ENCODE measurements at regions not wholly inside any gene's neighbourhood (a gene's known extent, or its start where the extent isn't known, plus 50 kb on each side); places are given as distances from the start of the nearest gene placed in this dataset.

DNA sequence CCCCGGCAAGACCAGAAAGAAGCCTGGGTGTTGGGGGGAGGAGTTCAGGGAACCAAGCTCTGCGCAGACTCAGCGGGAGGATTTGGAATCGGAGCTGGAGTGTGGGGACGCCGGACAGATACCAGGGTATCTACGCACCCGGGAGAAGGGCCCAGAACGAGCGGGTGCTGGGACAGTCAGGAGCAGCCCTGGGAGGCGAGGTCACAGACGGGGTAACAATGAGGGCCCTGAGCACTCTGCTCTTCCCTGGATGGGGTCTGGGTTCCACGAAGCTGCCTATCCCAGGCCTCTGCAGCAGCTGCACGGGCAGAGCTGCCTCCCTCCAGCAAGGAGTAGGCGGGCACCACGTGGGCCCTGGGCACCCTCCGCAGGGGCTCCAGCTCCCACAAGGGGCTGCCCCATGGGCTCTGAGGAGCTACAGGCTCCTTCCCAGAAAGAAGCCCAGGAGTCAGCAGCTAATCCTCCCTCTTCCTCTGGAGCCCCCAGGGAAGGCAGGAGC is 197.2 kb downstream of the BRD1 start:
- Histone ChIP-seq H3K4ac (ENCODE audit: low read depth, low read length) (no peak overlapping the region), H2BK15ac (ENCODE audit: low read depth, low read length) (no peak overlapping the region), H2BK120ac (ENCODE audit: low read depth, low read length) (no peak overlapping the region), H3K23ac (ENCODE audit: low read depth, low read length) (no peak overlapping the region), H3K18ac (ENCODE audit: low read depth, low read length) (no peak overlapping the region), H3K9me1 (ENCODE audit: insufficient read depth, low read length) (no peaks in the 10 kb centered on the region), H4K8ac (ENCODE audit: low read depth in 2 of 2, low read length in 2 of 2) (no peak overlapping the region), H3K27me3 (ENCODE audit: control insufficient read depth, insufficient read depth, low read length) (no peaks in the 10 kb centered on the region), H3K4me2 (ENCODE audit: low read depth, low read length) (no peak overlapping the region), H2AFZ (replicated peaks; ENCODE audit: low read length, poor library complexity) (no peak overlapping the region), H3K14ac (replicated peaks; ENCODE audit: low read depth, low read length) (no peak overlapping the region), H4K5ac (ENCODE audit: low read depth, low read length) (no peak overlapping the region), H3K36me3 (ENCODE audit: control insufficient read depth, insufficient read depth, low read length) (no peaks in the 10 kb centered on the region), H3K79me1 (ENCODE audit: low read depth in 1 of 2, low read length in 2 of 2) (no peaks in the 10 kb centered on the region), H3K9ac (ENCODE audit: low read depth, low read length) (no peak overlapping the region), H2BK20ac (ENCODE audit: low read depth, low read length) (no peak overlapping the region), H3K56ac (ENCODE audit: extremely low read depth, insufficient read depth, low read length) (no peak overlapping the region), H3K4me3 (ENCODE audit: insufficient read depth, low read depth, low read length) (no peak overlapping the region), H3K27ac (ENCODE audit: insufficient read depth, low read length) (no peak overlapping the region), H2AK9ac (replicated peaks; ENCODE audit: low read depth, low read length, poor library complexity) (no peak overlapping the region), H3K4me1 (ENCODE audit: control insufficient read depth, insufficient read depth, low read length) (no peaks in the 10 kb centered on the region), H3K9me3 (ENCODE audit: control insufficient read depth, insufficient read depth, low read length) (peaks cover 8% of the 10 kb centered on the region; the same call in 1 of the 2 replicates), H2BK5ac (ENCODE audit: low read depth, low read length, poor library complexity, severe bottlenecking) (no peak overlapping the region), H4K20me1 (ENCODE audit: insufficient read depth, low read length) (no peaks in the 10 kb centered on the region), H2AK5ac (ENCODE audit: low read depth, low read length) (no peak overlapping the region), H4K91ac (ENCODE audit: insufficient read depth, low read depth, low read length) (no peak overlapping the region)
- DNase-seq (no peak), ATAC-seq (ENCODE audit: low read depth) (no peak)
- dilution Hi-C loops (cut with HindIII; ENCODE audit: low sequenced_read_pairs, unreplicated experiment) (no loop called here), in situ Hi-C loops (cut with MboI; ENCODE audit: low sequenced_read_pairs) (no loop called here), intact Hi-C loops (cut with micrococcal nuclease) (no loop called here)
- WGBS, 2 experiments (ENCODE audit: extremely low coverage in 2 of 2, insufficient read length in 1 of 2), result 65% methylated on average over 6 of the region's 17 CpGs; no CpG with 5 or more reads in 1 of the 2 experiments
- CTCF ChIA-PET, result interaction anchor here (0.6 kb wide), 1 partner anchor 1073 kb away, joined by 4 read pairs; no protein-coding TSS in a partner anchor
- POLR2A ChIA-PET (ENCODE audit: unreplicated experiment), result no interaction called here
- no TSS peak for BruUV-seq (replicated peaks)
- TF ChIP-seq, protein P1, sequence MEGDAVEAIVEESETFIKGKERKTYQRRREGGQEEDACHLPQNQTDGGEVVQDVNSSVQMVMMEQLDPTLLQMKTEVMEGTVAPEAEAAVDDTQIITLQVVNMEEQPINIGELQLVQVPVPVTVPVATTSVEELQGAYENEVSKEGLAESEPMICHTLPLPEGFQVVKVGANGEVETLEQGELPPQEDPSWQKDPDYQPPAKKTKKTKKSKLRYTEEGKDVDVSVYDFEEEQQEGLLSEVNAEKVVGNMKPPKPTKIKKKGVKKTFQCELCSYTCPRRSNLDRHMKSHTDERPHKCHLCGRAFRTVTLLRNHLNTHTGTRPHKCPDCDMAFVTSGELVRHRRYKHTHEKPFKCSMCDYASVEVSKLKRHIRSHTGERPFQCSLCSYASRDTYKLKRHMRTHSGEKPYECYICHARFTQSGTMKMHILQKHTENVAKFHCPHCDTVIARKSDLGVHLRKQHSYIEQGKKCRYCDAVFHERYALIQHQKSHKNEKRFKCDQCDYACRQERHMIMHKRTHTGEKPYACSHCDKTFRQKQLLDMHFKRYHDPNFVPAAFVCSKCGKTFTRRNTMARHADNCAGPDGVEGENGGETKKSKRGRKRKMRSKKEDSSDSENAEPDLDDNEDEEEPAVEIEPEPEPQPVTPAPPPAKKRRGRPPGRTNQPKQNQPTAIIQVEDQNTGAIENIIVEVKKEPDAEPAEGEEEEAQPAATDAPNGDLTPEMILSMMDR (conservative IDR thresholded peaks at IDR 0.05; ENCODE audit: low read depth, low read length), result no peak
- TF ChIP-seq RCOR1 (IDR thresholded peaks at IDR 0.05; ENCODE audit: insufficient replicate concordance, low read length) (no peak), RFX5 (IDR thresholded peaks at IDR 0.05; ENCODE audit: low read depth, low read length) (no peak), MAZ (IDR thresholded peaks at IDR 0.05; ENCODE audit: borderline replicate concordance, low read depth, low read length) (no peak), BHLHE40 (IDR thresholded peaks at IDR 0.05; ENCODE audit: low read depth, low read length) (no peak), SMC3 (IDR thresholded peaks at IDR 0.05; ENCODE audit: low read depth, low read length) (no peak), NFE2L2 (IDR thresholded peaks at IDR 0.05; ENCODE audit: low read depth, low read length) (no peak), MXI1 (IDR thresholded peaks at IDR 0.05; ENCODE audit: borderline replicate concordance, low read depth, low read length) (no peak), POLR2A (IDR thresholded peaks at IDR 0.05; ENCODE audit: low read depth, low read length) (no peak), CHD1 (IDR thresholded peaks at IDR 0.05; ENCODE audit: low read depth, low read length) (no peak), CEBPB (IDR thresholded peaks at IDR 0.05; ENCODE audit: low read depth, low read length) (no peak), FOS (IDR thresholded peaks at IDR 0.05; ENCODE audit: low read depth, low read length) (no peak), RAD21 (IDR thresholded peaks at IDR 0.05; ENCODE audit: low read length) (no peak)
- TF ChIP-seq, protein P2, sequence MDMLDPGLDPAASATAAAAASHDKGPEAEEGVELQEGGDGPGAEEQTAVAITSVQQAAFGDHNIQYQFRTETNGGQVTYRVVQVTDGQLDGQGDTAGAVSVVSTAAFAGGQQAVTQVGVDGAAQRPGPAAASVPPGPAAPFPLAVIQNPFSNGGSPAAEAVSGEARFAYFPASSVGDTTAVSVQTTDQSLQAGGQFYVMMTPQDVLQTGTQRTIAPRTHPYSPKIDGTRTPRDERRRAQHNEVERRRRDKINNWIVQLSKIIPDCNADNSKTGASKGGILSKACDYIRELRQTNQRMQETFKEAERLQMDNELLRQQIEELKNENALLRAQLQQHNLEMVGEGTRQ (IDR thresholded peaks at IDR 0.05; ENCODE audit: low read depth, low read length), result no peak
- TF ChIP-seq, protein P3, sequence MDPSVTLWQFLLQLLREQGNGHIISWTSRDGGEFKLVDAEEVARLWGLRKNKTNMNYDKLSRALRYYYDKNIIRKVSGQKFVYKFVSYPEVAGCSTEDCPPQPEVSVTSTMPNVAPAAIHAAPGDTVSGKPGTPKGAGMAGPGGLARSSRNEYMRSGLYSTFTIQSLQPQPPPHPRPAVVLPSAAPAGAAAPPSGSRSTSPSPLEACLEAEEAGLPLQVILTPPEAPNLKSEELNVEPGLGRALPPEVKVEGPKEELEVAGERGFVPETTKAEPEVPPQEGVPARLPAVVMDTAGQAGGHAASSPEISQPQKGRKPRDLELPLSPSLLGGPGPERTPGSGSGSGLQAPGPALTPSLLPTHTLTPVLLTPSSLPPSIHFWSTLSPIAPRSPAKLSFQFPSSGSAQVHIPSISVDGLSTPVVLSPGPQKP (IDR thresholded peaks at IDR 0.05; ENCODE audit: borderline replicate concordance, low read depth, low read length), result no peak

All from IMR-90 (cell line).